Activated CD4-positive, alpha-beta T cell treated with anti-CD3 and anti-CD28 coated beads, Interleukin-2, amount 10 ng/mL, durations not matched to agents 7 days and 5 days (primary cell): ENCODE measurements at regions not wholly inside any gene's neighbourhood (a gene's known extent, or its start where the extent isn't known, plus 50 kb on each side); places are given as distances from the start of the nearest gene placed in this dataset.

Experiments used
- CTCF ChIA-PET: fragments of 350-600 bp; sonication (Branson Sonifier 250); formaldehyde crosslinking; loops from one replicate; lab custom pipeline; 2021; ENCODE audit warnings: antibody characterized with exemption; lab: Charles Lee
- POLR2A ChIA-PET: fragments of 350-600 bp; sonication (Branson Sonifier 250); formaldehyde crosslinking; loops from one replicate; lab custom pipeline; 2021; ENCODE audit warnings: antibody characterized with exemption; lab: Charles Lee
- DNase-seq: peaks from one replicate; pipeline ENCODE4 v3.0.0-alpha.2; 2020
- H3K27ac Mint-ChIP-seq: one replicate; pipeline ENCODE4 v1.8.0; 2021; ENCODE audit warnings: mild to moderate bottlenecking, moderate library complexity, mixed read lengths
- H3K27me3 Mint-ChIP-seq: one replicate; pipeline ENCODE4 v1.8.0; 2021; ENCODE audit warnings: mixed read lengths
- H3K36me3 Mint-ChIP-seq: one replicate; pipeline ENCODE4 v1.8.0; 2021; ENCODE audit warnings: low read depth, mixed read lengths
- H3K4me1 Mint-ChIP-seq: one replicate; pipeline ENCODE4 v1.8.0; 2021; ENCODE audit warnings: mixed read lengths
- H3K4me3 Mint-ChIP-seq: one replicate; pipeline ENCODE4 v1.8.0; 2021; ENCODE audit warnings: mild to moderate bottlenecking, moderate library complexity, mixed read lengths
- H3K9me3 Mint-ChIP-seq: one replicate; pipeline ENCODE4 v1.8.0; 2021; ENCODE audit warnings: mixed read lengths

DNA sequence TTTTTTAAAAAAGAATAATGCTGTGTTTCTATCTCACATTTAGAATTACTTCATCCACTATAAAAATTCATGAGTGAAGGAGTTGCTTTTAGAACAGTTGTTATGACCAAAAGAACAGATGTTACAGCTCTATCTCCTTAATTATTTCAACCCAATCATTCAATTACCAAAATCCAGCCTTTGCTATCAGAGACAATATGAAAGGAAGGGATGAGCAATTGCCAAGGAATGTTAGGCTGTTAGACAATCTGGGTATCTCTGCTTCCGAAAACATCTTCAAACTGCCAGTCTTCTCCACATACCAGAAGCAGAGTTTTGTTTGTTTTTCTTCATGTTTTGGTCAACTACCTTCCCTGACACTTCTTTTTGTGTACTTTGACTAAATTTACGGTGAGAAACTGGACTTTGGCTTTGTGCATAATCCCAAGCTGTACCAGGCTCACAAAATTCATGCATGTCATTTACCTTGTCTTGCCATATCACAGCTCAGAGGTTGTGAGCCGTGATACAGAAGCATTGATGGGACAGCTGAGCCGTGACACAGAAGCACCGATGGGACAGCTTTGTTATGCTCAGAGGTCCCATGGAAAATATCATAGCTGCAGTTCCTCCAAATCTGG, 405.5 kb downstream of the KIF4B start:
- ChIA-PET POLR2A (no interaction called here), CTCF (no interaction called here)
- Mint-ChIP-seq H3K27me3 (no peaks in the 10 kb centered on the region), H3K9me3 (no peaks in the 10 kb centered on the region), H3K27ac (no peak overlapping the region), H3K4me1 (no peaks in the 10 kb centered on the region), H3K4me3 (no peak overlapping the region), H3K36me3 (no peaks in the 10 kb centered on the region)
- no peak for DNase-seq

- Mint-ChIP-seq H3K4me1 (no peaks in the 10 kb centered on the region), H3K36me3 (no peaks in the 10 kb centered on the region), H3K27ac (no peak overlapping the region), H3K9me3 (no peaks in the 10 kb centered on the region), H3K4me3 (no peak overlapping the region), H3K27me3 (no peaks in the 10 kb centered on the region)
- no peak for DNase-seq
- ChIA-PET POLR2A (no interaction called here), CTCF (no interaction called here)
Measured at GRCh38 chr5:155430192-155430591, 416.6 kb downstream of the KIF4B start.

- CTCF ChIA-PET, result no interaction called here
- Mint-ChIP-seq H3K9me3 (no peaks in the 10 kb centered on the region), H3K27ac (no peak overlapping the region), H3K27me3 (no peaks in the 10 kb centered on the region), H3K36me3 (no peaks in the 10 kb centered on the region), H3K4me3 (no peak overlapping the region), H3K4me1 (no peaks in the 10 kb centered on the region)
- no peak for DNase-seq
- POLR2A ChIA-PET, result no interaction called here
Measured at GRCh38 chr5:155434267-155434666, 420.7 kb downstream of the KIF4B start.

DNA sequence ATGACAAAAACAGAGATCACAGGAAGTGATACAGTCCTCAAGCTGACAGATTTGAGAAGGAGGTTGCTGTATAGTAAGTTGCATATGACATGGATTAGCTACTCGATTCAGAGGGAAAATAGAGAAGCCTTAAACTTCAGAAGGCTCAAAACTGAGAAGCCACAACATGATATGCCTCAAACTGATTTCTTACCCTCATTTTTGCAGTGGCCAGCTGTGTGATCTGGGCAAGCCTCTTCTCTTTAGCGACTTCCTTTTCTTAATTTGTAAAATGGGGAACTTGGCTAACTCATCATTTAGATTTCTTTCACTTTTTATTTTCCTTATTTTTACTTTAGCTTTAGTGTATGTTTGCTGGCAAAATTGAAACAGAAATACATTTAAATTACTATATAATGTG, 421.1 kb downstream of the KIF4B start:
- no peak overlapping the region for H3K4me3 Mint-ChIP-seq
- H3K27ac Mint-ChIP-seq, result no peak overlapping the region
- no peaks in the 10 kb centered on the region for H3K9me3 Mint-ChIP-seq
- H3K36me3 Mint-ChIP-seq, result no peaks in the 10 kb centered on the region
- H3K27me3 Mint-ChIP-seq, result no peaks in the 10 kb centered on the region
- CTCF ChIA-PET, result no interaction called here
- H3K4me1 Mint-ChIP-seq, result no peaks in the 10 kb centered on the region
- POLR2A ChIA-PET, result no interaction called here
- no peak for DNase-seq

GRCh38 chr5:155441849-155442248, 428.3 kb downstream of the KIF4B start:
- ChIA-PET POLR2A (interaction anchor here (0.5 kb wide), 1 partner anchor 571 kb away, joined by 4 read pairs; no protein-coding TSS in a partner anchor), CTCF (no interaction called here)
- Mint-ChIP-seq H3K4me1 (no peaks in the 10 kb centered on the region), H3K27ac (no peak overlapping the region), H3K27me3 (no peaks in the 10 kb centered on the region), H3K9me3 (no peaks in the 10 kb centered on the region), H3K36me3 (no peaks in the 10 kb centered on the region), H3K4me3 (no peak overlapping the region)
- DNase-seq, result no peak

GRCh38 chr5:155451106-155451505, 437.6 kb downstream of the KIF4B start:
- no peak for DNase-seq
- ChIA-PET CTCF (no interaction called here), POLR2A (no interaction called here)
- H3K4me3 Mint-ChIP-seq, result no peak overlapping the region
- no peaks in the 10 kb centered on the region for H3K9me3 Mint-ChIP-seq
- no peaks in the 10 kb centered on the region for H3K27me3 Mint-ChIP-seq
- no peaks in the 10 kb centered on the region for H3K4me1 Mint-ChIP-seq
- H3K27ac Mint-ChIP-seq, result no peak overlapping the region
- no peaks in the 10 kb centered on the region for H3K36me3 Mint-ChIP-seq

- Mint-ChIP-seq H3K27me3 (no peaks in the 10 kb centered on the region), H3K27ac (no peak overlapping the region), H3K9me3 (no peaks in the 10 kb centered on the region), H3K4me3 (no peak overlapping the region), H3K4me1 (no peaks in the 10 kb centered on the region), H3K36me3 (no peaks in the 10 kb centered on the region)
- POLR2A ChIA-PET, result no interaction called here
- no peak for DNase-seq
- CTCF ChIA-PET, result interaction anchor here (0.6 kb wide), 1 partner anchor 228 kb away, joined by 3 read pairs; no protein-coding TSS in a partner anchor
Measured at GRCh38 chr5:155455791-155456514, 442.4 kb downstream of the KIF4B start.

- DNase-seq, result no peak
- no peaks in the 10 kb centered on the region for H3K4me1 Mint-ChIP-seq
- H3K27ac Mint-ChIP-seq, result no peak overlapping the region
- H3K9me3 Mint-ChIP-seq, result peaks cover 4% of the 10 kb centered on the region
- no peaks in the 10 kb centered on the region for H3K36me3 Mint-ChIP-seq
- POLR2A ChIA-PET, result no interaction called here
- no peak overlapping the region for H3K4me3 Mint-ChIP-seq
- no peaks in the 10 kb centered on the region for H3K27me3 Mint-ChIP-seq
- CTCF ChIA-PET, result no interaction called here
Measured at GRCh38 chr5:155459889-155460500, 446.4 kb downstream of the KIF4B start.

GRCh38 chr5:155460501-155460931, 447.0 kb downstream of the KIF4B start:
- POLR2A ChIA-PET, result no interaction called here
- Mint-ChIP-seq H3K36me3 (no peaks in the 10 kb centered on the region), H3K27ac (no peak overlapping the region), H3K4me1 (no peaks in the 10 kb centered on the region), H3K9me3 (peaks cover 4% of the 10 kb centered on the region), H3K27me3 (no peaks in the 10 kb centered on the region), H3K4me3 (no peak overlapping the region)
- no peak for DNase-seq
- CTCF ChIA-PET, result no interaction called here

DNA sequence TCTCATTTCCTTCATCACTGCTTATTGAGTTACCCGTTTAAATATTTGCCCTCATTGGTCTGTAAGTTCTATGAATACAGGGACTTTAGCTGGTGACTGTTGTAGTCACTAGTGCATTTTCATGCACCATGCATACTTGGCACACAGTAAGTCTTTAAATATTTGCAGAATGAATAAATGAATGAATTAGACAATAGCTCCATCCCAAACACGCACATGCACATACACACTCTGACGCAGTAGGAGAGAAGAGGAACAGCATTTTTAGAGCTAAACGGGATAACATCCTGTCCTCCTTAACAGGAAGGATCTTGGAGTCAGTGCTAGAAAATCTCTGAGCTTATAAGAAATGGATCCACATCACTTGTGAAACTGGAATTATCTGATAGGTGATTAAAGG, 447.7 kb downstream of the KIF4B start:
- no peaks in the 10 kb centered on the region for H3K36me3 Mint-ChIP-seq
- ChIA-PET POLR2A (no interaction called here), CTCF (no interaction called here)
- H3K27ac Mint-ChIP-seq, result no peak overlapping the region
- no peaks in the 10 kb centered on the region for H3K27me3 Mint-ChIP-seq
- H3K9me3 Mint-ChIP-seq, result peaks cover 4% of the 10 kb centered on the region
- H3K4me3 Mint-ChIP-seq, result no peak overlapping the region
- H3K4me1 Mint-ChIP-seq, result no peaks in the 10 kb centered on the region
- DNase-seq, result no peak

- no peaks in the 10 kb centered on the region for H3K27me3 Mint-ChIP-seq
- no peak overlapping the region for H3K27ac Mint-ChIP-seq
- H3K9me3 Mint-ChIP-seq, result peaks cover 8% of the 10 kb centered on the region
- no peaks in the 10 kb centered on the region for H3K36me3 Mint-ChIP-seq
- no peak for DNase-seq
- H3K4me1 Mint-ChIP-seq, result no peaks in the 10 kb centered on the region
- ChIA-PET CTCF (no interaction called here), POLR2A (no interaction called here)
- no peak overlapping the region for H3K4me3 Mint-ChIP-seq
Measured at GRCh38 chr5:155466851-155467250, 453.3 kb downstream of the KIF4B start.

DNA sequence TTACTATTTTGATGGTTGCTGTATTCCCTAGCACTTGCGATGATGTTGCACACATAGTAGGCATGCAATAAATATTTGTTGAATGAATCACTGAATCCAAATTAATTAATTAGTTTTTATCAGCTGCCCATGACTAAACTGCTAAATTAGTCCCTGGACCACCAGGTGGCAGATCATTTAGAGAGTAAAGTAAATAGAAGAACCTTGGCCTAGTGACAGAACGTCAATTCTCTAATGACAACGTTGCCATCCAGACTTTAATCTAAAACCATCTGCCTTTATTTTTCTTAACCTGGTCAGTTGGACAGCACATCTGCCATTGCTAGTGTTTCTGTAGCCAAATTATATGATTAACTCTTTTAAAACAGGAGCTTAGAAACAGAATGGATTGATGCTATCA, 457.5 kb downstream of the KIF4B start:
- H3K27ac Mint-ChIP-seq, result no peak overlapping the region
- CTCF ChIA-PET, result no interaction called here
- POLR2A ChIA-PET, result no interaction called here
- H3K36me3 Mint-ChIP-seq, result no peaks in the 10 kb centered on the region
- H3K27me3 Mint-ChIP-seq, result no peaks in the 10 kb centered on the region
- H3K4me3 Mint-ChIP-seq, result no peak overlapping the region
- peaks cover 4% of the 10 kb centered on the region for H3K9me3 Mint-ChIP-seq
- H3K4me1 Mint-ChIP-seq, result no peaks in the 10 kb centered on the region
- DNase-seq, result no peak

DNA sequence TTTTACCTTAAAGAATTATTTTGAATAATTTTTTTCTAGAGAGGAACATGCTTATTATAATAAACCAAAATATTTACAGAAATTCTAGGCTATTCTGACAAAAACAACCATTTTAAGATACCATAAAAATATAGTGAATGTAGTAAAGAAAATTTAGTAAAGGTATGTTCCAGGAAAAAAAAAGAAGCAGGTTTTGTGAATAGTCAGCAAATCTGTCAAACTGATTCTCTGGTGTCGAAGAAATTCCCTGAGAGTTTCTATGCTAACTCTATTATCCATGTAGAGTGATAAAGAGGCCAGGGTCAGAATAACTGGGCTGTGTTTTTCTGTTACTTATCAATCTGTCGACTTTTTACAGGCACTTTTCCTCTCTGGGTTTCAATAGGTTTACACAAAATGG, 459.2 kb downstream of the KIF4B start:
- H3K4me3 Mint-ChIP-seq, result no peak overlapping the region
- H3K27ac Mint-ChIP-seq, result no peak overlapping the region
- no peaks in the 10 kb centered on the region for H3K4me1 Mint-ChIP-seq
- H3K9me3 Mint-ChIP-seq, result no peaks in the 10 kb centered on the region
- ChIA-PET CTCF (no interaction called here), POLR2A (no interaction called here)
- H3K27me3 Mint-ChIP-seq, result no peaks in the 10 kb centered on the region
- H3K36me3 Mint-ChIP-seq, result no peaks in the 10 kb centered on the region
- DNase-seq, result no peak
